ENCODE measurements at regions not wholly inside any gene's neighbourhood (a gene's known extent, or its start where the extent isn't known, plus 50 kb on each side); places are given as distances from the start of the nearest gene placed in this dataset.

DNA sequence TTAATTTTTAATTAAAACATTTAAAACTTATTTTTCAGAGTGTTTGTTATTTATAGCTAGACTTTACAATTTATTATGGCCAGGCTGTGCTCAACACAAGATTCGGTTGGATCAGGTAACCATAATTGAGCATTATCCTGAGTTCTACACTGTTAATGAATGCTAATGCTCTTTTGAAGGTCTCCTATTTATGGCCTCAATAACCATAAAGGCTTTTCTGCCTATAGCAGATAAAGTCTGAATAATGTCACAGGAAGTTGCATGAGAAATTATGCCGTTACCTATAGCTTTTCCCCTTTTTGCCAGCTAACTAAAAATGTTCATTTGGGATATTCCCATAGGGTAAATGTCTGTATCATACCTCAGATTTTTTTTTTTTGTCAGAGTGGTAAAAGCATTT, 269.4 kb upstream of the E2F7 start:
- ChIA-PET CTCF (no interaction called here), RAD21 (ENCODE audit: unreplicated experiment) (no interaction called here), POLR2A (no interaction called here), SMC1A (ENCODE audit: uncharacterized antibody, unreplicated experiment) (interaction anchor here (0.7 kb wide), 1 partner anchor 16 kb away, joined by 3 read pairs; no protein-coding TSS in a partner anchor)
- no peak overlapping the region for H3K4me3 ChIP-seq
- BruUV-seq (replicated peaks) = no TSS peak
- FAIRE-seq (no peak), ATAC-seq (no peak), DNase-seq (ENCODE audit: low read depth, low spot score) (no peak)
- no peak overlapping the region for H3K9ac ChIP-seq (ENCODE audit: control insufficient read depth, insufficient read depth, low read length)
- WGBS (ENCODE audit: insufficient coverage, insufficient replicate concordance, low lambda C conversion rate, missing lambda C conversion rate) = 36% methylated on average over 2 of the region's 2 CpGs
- no peak overlapping the region for H3K27ac ChIP-seq (ENCODE audit: control insufficient read depth, insufficient read depth)
- in situ Hi-C loops (cut with MboI) = no loop called here
- H3K27me3 ChIP-seq (replicated peaks in 1 of 2; ENCODE audit: control insufficient read depth in 2 of 2, insufficient read depth in 2 of 2, low read length in 1 of 2) = no peaks in the 10 kb centered on the region; a peak in 2 of 4 replicates
- H3K9me3 ChIP-seq (replicated peaks; ENCODE audit: control insufficient read depth, insufficient read depth, low read length) = no peaks in the 10 kb centered on the region
- no peaks in the 10 kb centered on the region for H3K79me2 ChIP-seq (ENCODE audit: control insufficient read depth, insufficient read depth, low read length)
- H3K36me3 ChIP-seq (ENCODE audit: control insufficient read depth in 2 of 2, insufficient read depth in 2 of 2, low read length in 1 of 2) = no peaks in the 10 kb centered on the region
- H2AFZ ChIP-seq (ENCODE audit: control insufficient read depth, low read depth, low read length) = no peak overlapping the region
- intact Hi-C loops (cut with micrococcal nuclease; ENCODE audit: unreplicated experiment) = no loop called here
- H3K4me1 ChIP-seq (ENCODE audit: control insufficient read depth, insufficient read depth, low read length) = no peaks in the 10 kb centered on the region
- no peaks in the 10 kb centered on the region for H4K20me1 ChIP-seq (ENCODE audit: control insufficient read depth, insufficient read depth)
- no peak overlapping the region for H3K4me2 ChIP-seq (ENCODE audit: control insufficient read depth, insufficient read depth)
- TF ChIP-seq ETV6 (conservative IDR thresholded peaks at IDR 0.05 in 1 of 2, IDR thresholded peaks at IDR 0.05 in 1 of 2; ENCODE audit: borderline replicate concordance in 1 of 2, low read depth in 1 of 2) (no peak), NBN (IDR thresholded peaks at IDR 0.05) (no peak), RELA (IDR thresholded peaks at IDR 0.05; ENCODE audit: borderline replicate concordance, partially characterized antibody) (no peak), PAX5 (IDR thresholded peaks at IDR 0.05; ENCODE audit: borderline replicate concordance, low read depth, low read length) (no peak), BRCA1 (IDR thresholded peaks at IDR 0.05; ENCODE audit: low read depth, low read length) (no peak), STAT1 (conservative IDR thresholded peaks at IDR 0.05) (no peak), SUPT20H (IDR thresholded peaks at IDR 0.05; ENCODE audit: borderline replicate concordance, control insufficient read depth, low read depth, low read length) (no peak)
- TF ChIP-seq, protein P1, sequence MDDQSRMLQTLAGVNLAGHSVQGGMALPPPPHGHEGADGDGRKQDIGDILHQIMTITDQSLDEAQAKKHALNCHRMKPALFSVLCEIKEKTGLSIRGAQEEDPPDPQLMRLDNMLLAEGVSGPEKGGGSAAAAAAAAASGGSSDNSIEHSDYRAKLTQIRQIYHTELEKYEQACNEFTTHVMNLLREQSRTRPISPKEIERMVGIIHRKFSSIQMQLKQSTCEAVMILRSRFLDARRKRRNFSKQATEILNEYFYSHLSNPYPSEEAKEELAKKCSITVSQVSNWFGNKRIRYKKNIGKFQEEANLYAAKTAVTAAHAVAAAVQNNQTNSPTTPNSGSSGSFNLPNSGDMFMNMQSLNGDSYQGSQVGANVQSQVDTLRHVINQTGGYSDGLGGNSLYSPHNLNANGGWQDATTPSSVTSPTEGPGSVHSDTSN (IDR thresholded peaks at IDR 0.05; ENCODE audit: insufficient replicate concordance, low read depth, low read length) = no peak

All from GM12878 (cell line).